Endothelial cell of umbilical vein (primary cell): ENCODE measurements at regions not wholly inside any gene's neighbourhood (a gene's known extent, or its start where the extent isn't known, plus 50 kb on each side); places are given as distances from the start of the nearest gene placed in this dataset.

Experiments used
- BruUV-seq: library from RNA; stranded (reverse); fragments of 400-500 nt; replicated peaks from 2 replicates; lab custom pipeline; 2021; lab: Mats Ljungman, UMichigan
- CTCF ChIA-PET: fragments of 300-600, 350-600 bp; sonication (Branson Sonifier 250); formaldehyde crosslinking; loops from one replicate; lab custom pipeline; 2021; ENCODE audit warnings: antibody characterized with exemption, inconsistent platforms; lab: Charles Lee
- POLR2A ChIA-PET: fragments of 300-600, 350-600 bp; sonication (Branson Sonifier 250); formaldehyde crosslinking; loops from one replicate; lab custom pipeline; 2021; ENCODE audit warnings: antibody characterized with exemption, inconsistent platforms; lab: Charles Lee
- DNase-seq: peaks from one replicate; pipeline ENCODE4 v3.0.0-alpha.2; 2011; ENCODE audit warnings: low read depth, low spot score
- FAIRE-seq: peaks from 2 replicates; lab custom pipeline; 2011; peaks lifted over from hg19 to GRCh38; lab: Jason Lieb, UNC
- H2AFZ ChIP-seq: 2 replicates; pipeline ENCODE4 v1.6.0; 2012; ENCODE audit warnings: low read depth, low read length, control low read depth, inconsistent platforms
- H3K27ac ChIP-seq: 2 replicates; pipeline ENCODE4 v1.5.1; 2011; ENCODE audit warnings: low read depth, mild to moderate bottlenecking, control low read depth, low read length, moderate library complexity; ENCODE audit not compliant: insufficient read depth
- H3K27me3 ChIP-seq, 2 experiments: 2 replicates each; pipeline versions ENCODE4 v1.6.0 to v1.6.1; 2011; ENCODE audit warnings: low read length in 2 of 2, mixed read lengths in 1 of 2; ENCODE audit not compliant: control insufficient read depth in 2 of 2, insufficient read depth in 2 of 2
- H3K36me3 ChIP-seq, 2 experiments: 2 replicates in 1 of 2; 3 replicates in 1 of 2; pipeline ENCODE4 v1.5.1; 2011; ENCODE audit warnings: low read length in 2 of 2, mild to moderate bottlenecking in 1 of 2, moderate library complexity in 1 of 2; ENCODE audit not compliant: control insufficient read depth in 2 of 2, insufficient read depth in 2 of 2; ENCODE audit errors: extremely low read depth in 1 of 2
- H3K4me1 ChIP-seq: 3 replicates; pipeline ENCODE4 v1.5.1; 2011; ENCODE audit warnings: mild to moderate bottlenecking, low read length; ENCODE audit not compliant: control insufficient read depth, insufficient read depth; ENCODE audit errors: extremely low read depth
- H3K4me2 ChIP-seq: 2 replicates; pipeline ENCODE4 v1.6.1; 2011; ENCODE audit warnings: low read length, control low read depth, mixed read lengths; ENCODE audit not compliant: insufficient read depth
- H3K4me3 ChIP-seq, 3 experiments: fragments of 200-600 bp in 1 of 3; sonication (generic), shearing (Covaris generic) in 1 of 3; replicated peaks in 1 of 3; 2 replicates each; pipeline ENCODE4 v1.5.1; 2011 to 2016; ENCODE audit warnings: control low read depth in 3 of 3, low read length in 3 of 3, mild to moderate bottlenecking in 2 of 3, inconsistent platforms in 1 of 3, low read depth in 1 of 3, moderate library complexity in 1 of 3; ENCODE audit not compliant: insufficient read depth in 1 of 3
- H3K79me2 ChIP-seq: 2 replicates; pipeline ENCODE4 v1.6.0; 2012; ENCODE audit warnings: low read length, inconsistent platforms; ENCODE audit not compliant: control insufficient read depth, insufficient read depth
- H3K9ac ChIP-seq: replicated peaks from 2 replicates; pipeline ENCODE3; 2011; ENCODE audit warnings: low read length, control low read depth; ENCODE audit not compliant: insufficient read depth; ENCODE audit errors: extremely low read depth
- H3K9me1 ChIP-seq: replicated peaks from 3 replicates; pipeline ENCODE4 v1.6.0; 2011; ENCODE audit warnings: mild to moderate bottlenecking, low read length; ENCODE audit not compliant: control insufficient read depth, insufficient read depth; ENCODE audit errors: extremely low read depth
- H3K9me3 ChIP-seq: replicated peaks from 2 replicates; pipeline ENCODE4 v1.5.1; 2012; ENCODE audit warnings: low read length, inconsistent platforms; ENCODE audit not compliant: control insufficient read depth, insufficient read depth
- H4K20me1 ChIP-seq: replicated peaks from 2 replicates; pipeline ENCODE3; 2011; ENCODE audit warnings: mild to moderate bottlenecking, low read length; ENCODE audit not compliant: control insufficient read depth, insufficient read depth; ENCODE audit errors: extremely low read depth
- CTCF ChIP-seq, 2 donors: IDR thresholded peaks; 1 replicate in 1 of 2; 2 replicates in 1 of 2; pipeline ENCODE4 v1.5.1; 2011; ENCODE audit warnings: low read length in 2 of 2, mild to moderate bottlenecking in 2 of 2, moderate library complexity in 2 of 2, control low read depth in 1 of 2, inconsistent platforms in 1 of 2, low read depth in 1 of 2; ENCODE audit not compliant: insufficient read depth in 1 of 2; ENCODE audit errors: extremely low read depth in 1 of 2
- EZH2 ChIP-seq: IDR thresholded peaks from 2 replicates; pipeline ENCODE4 v1.6.1; 2012; ENCODE audit warnings: borderline replicate concordance, low read depth, mild to moderate bottlenecking, moderate library complexity, low read length, inconsistent platforms; ENCODE audit not compliant: severe bottlenecking
- FOS ChIP-seq: IDR thresholded peaks from 2 replicates; pipeline ENCODE4 v1.6.1; 2011; ENCODE audit warnings: mild to moderate bottlenecking, low read length, moderate library complexity, borderline replicate concordance; ENCODE audit not compliant: insufficient read depth
- GATA2 ChIP-seq: IDR thresholded peaks from 2 replicates; pipeline ENCODE4 v1.7.0; 2011; ENCODE audit warnings: low read depth, mild to moderate bottlenecking, moderate library complexity, mixed read lengths, low read length; ENCODE audit not compliant: insufficient read length, insufficient read depth
- JUN ChIP-seq: IDR thresholded peaks from 2 replicates; pipeline ENCODE4 v1.6.1; 2011; ENCODE audit warnings: borderline replicate concordance, low read depth; ENCODE audit not compliant: insufficient read length, insufficient read depth
- MAX ChIP-seq: IDR thresholded peaks from 2 replicates; pipeline ENCODE4 v1.6.1; 2011; ENCODE audit not compliant: insufficient read depth, insufficient read length
- MYC ChIP-seq: IDR thresholded peaks from one replicate; pipeline ENCODE4 v1.6.1; 2011; ENCODE audit warnings: mild to moderate bottlenecking, low read depth, low read length
- POLR2A ChIP-seq: IDR thresholded peaks from 2 replicates; pipeline ENCODE4 v1.6.1; 2012; ENCODE audit warnings: low read depth, mild to moderate bottlenecking, control low read depth, low read length
- POLR2AphosphoS5 ChIP-seq: IDR thresholded peaks from 2 replicates; pipeline ENCODE4 v1.6.1; 2012; ENCODE audit warnings: low read depth, mild to moderate bottlenecking, control low read depth, low read length, moderate library complexity; ENCODE audit not compliant: insufficient read depth
- dilution Hi-C: fragments of 300-500 bp; cut with MboI; formaldehyde crosslinking; loops from one replicate; pipeline ENCODE4 v1.15.0; 2019; ENCODE audit warnings: low sequenced_read_pairs; ENCODE audit not compliant: extremely low pct_ligation_motif_present
- intact Hi-C: fragments of 100-400 bp; cut with micrococcal nuclease; formaldehyde crosslinking; loops from one replicate; pipeline ENCODE4 v1.10.0; 2022

- peak overlapping the region; percentile 38 for H2AFZ ChIP-seq
- H3K36me3 ChIP-seq, result no peaks in the 10 kb centered on the region
- H3K9me3 ChIP-seq, result no peaks in the 10 kb centered on the region
- ChIA-PET CTCF (interaction anchor here (0.6 to 2.8 kb wide), 5 partner anchors 8 to 722 kb away, joined by 3 to 8 read pairs (median 4); no protein-coding TSS in a partner anchor), POLR2A (no interaction called here)
- no peaks in the 10 kb centered on the region for H3K27me3 ChIP-seq
- dilution Hi-C loops (no loop called here), intact Hi-C loops (no loop called here)
- no peaks in the 10 kb centered on the region for H3K9me1 ChIP-seq
- no TSS peak for BruUV-seq
- H4K20me1 ChIP-seq, result no peaks in the 10 kb centered on the region
- no peak overlapping the region for H3K27ac ChIP-seq
- no peak overlapping the region for H3K9ac ChIP-seq
- no peak overlapping the region for H3K4me3 ChIP-seq
- TF ChIP-seq POLR2A (no peak), POLR2AphosphoS5 (no peak), JUN (no peak), FOS (no peak), GATA2 (no peak), EZH2 (no peak), MAX (no peak), MYC (no peak), CTCF (IDR thresholded peaks at IDR 0.05; ENCODE audit: extremely low read depth in 1 of 2, insufficient read depth in 1 of 2, low read depth in 1 of 2, low read length in 2 of 2) (no peak)
- no peak overlapping the region for H3K4me2 ChIP-seq
- no peaks in the 10 kb centered on the region for H3K4me1 ChIP-seq
- DNase-seq (no peak), FAIRE-seq (peak; percentile 8)
- no peaks in the 10 kb centered on the region for H3K79me2 ChIP-seq
Measured at GRCh38 chr1:172724765-172725613, 66.1 kb downstream of the FASLG start.
